Calu3 (cell line): ENCODE measurements at regions not wholly inside any gene's neighbourhood (a gene's known extent, or its start where the extent isn't known, plus 50 kb on each side); places are given as distances from the start of the nearest gene placed in this dataset.
"Not testable (repeated sequence)": the region's sequence is repeated elsewhere in the genome, so short reads cannot be mapped to it uniquely, and the experiment has no call there.

Source experiments
- BruUV-seq: library from RNA; stranded (reverse); fragments of 400-500 nt; replicated peaks from 2 replicates; lab custom pipeline; 2021; lab: Mats Ljungman, UMichigan
- CTCF ChIA-PET: fragments of 300-600 bp; sonication (Branson Sonifier 250); formaldehyde crosslinking; loops from one replicate; lab custom pipeline; 2022; ENCODE audit warnings: antibody characterized with exemption; lab: Charles Lee
- DNase-seq: peaks from one replicate; pipeline ENCODE4 v3.0.0; 2022
- H3K27ac Mint-ChIP-seq: one replicate; pipeline ENCODE4 v1.8.0; 2022; ENCODE audit warnings: mixed read lengths; ENCODE audit not compliant: unreplicated experiment
- H3K27me3 Mint-ChIP-seq: one replicate; pipeline ENCODE4 v1.8.0; 2022; ENCODE audit warnings: mixed read lengths; ENCODE audit not compliant: unreplicated experiment
- H3K36me3 Mint-ChIP-seq: one replicate; pipeline ENCODE4 v1.8.0; 2022; ENCODE audit warnings: mild to moderate bottlenecking, moderate library complexity, mixed read lengths; ENCODE audit not compliant: insufficient read depth, unreplicated experiment
- H3K4me1 Mint-ChIP-seq: one replicate; pipeline ENCODE4 v1.8.0; 2022; ENCODE audit warnings: mild to moderate bottlenecking, low read depth, mixed read lengths; ENCODE audit not compliant: unreplicated experiment
- H3K4me3 Mint-ChIP-seq: one replicate; pipeline ENCODE4 v1.8.0; 2022; ENCODE audit warnings: mild to moderate bottlenecking, low read depth, moderate library complexity, mixed read lengths; ENCODE audit not compliant: unreplicated experiment
- H3K9me3 Mint-ChIP-seq: one replicate; pipeline ENCODE4 v1.8.0; 2022; ENCODE audit warnings: low read depth, mixed read lengths; ENCODE audit not compliant: unreplicated experiment
- CTCF ChIP-seq: fragments of 200-600 bp; IDR thresholded peaks from one replicate; pipeline ENCODE4 v1.8.0; 2022; ENCODE audit warnings: antibody characterized with exemption; ENCODE audit not compliant: unreplicated experiment
- intact Hi-C: fragments of 100-400 bp; cut with micrococcal nuclease; formaldehyde crosslinking; loops from one replicate; pipeline ENCODE4 v1.10.0; 2022; ENCODE audit not compliant: unreplicated experiment

GRCh38 chr4:179353786-179354185, 1911.5 kb upstream of the AGA start:
- no TSS peak for BruUV-seq
- H3K9me3 Mint-ChIP-seq: no peaks in the 10 kb centered on the region

DNA sequence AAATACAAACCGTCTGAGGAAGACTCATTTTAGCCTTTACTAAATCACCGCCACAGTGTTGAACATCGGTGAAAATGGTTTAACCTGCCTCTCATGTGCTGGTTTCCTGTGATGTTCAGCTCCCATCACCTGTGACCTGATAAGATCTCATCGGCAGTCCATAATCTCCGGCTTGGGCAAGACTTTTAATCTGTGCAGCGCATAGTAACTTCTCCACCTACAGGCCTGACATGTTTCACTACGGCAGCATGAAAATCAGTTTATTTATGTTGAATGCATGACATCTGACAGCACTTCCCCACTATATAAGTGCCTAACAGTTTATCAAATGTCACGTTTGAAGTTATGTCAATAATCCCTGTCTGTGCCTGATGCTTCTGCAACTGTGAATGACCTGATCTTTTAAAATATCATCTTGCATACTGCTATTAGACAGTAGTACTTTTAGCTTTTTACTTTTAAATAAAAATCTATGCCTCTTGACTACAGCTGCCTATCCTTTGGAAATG, 1919.8 kb upstream of the AGA start:
- Mint-ChIP-seq H3K27ac (no peak overlapping the region), H3K9me3 (peaks cover 3% of the 10 kb centered on the region), H3K4me3 (no peak overlapping the region), H3K4me1 (no peaks in the 10 kb centered on the region), H3K36me3 (no peaks in the 10 kb centered on the region), H3K27me3 (no peaks in the 10 kb centered on the region)
- no TSS peak for BruUV-seq
- CTCF ChIA-PET: no interaction called here
- no peak for DNase-seq
- TF ChIP-seq CTCF: no peak
- intact Hi-C loops: no loop called here

More at GRCh38 chr4:179353786-179354185, 1911.5 kb upstream of the AGA start:
- Mint-ChIP-seq H3K27ac (no peak overlapping the region), H3K36me3 (no peaks in the 10 kb centered on the region), H3K4me3 (no peak overlapping the region), H3K4me1 (no peaks in the 10 kb centered on the region), H3K27me3 (no peaks in the 10 kb centered on the region)
- CTCF ChIA-PET: no interaction called here
- no peak for DNase-seq
- TF ChIP-seq CTCF: no peak
- intact Hi-C loops: no loop called here

DNA sequence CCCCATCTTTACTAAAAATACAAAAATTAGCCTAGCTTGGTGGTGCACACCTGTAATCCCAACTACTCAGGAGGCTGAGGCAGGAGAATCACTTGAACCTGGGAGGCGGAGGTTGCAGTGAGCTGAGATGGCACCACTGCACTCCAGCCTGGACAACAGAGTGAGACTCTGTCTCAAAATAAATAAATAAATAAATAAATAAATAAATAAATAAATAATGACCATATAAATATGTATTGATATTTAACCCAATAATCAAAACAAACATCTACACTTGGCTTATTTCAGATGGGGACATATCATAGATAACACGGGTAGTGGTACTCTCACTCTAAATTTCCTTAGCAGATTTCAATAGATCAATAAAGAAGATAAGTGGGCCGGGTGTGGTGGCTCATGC, 1923.7 kb upstream of the AGA start:
- H3K27ac Mint-ChIP-seq, H3K4me3 Mint-ChIP-seq, intact Hi-C loops, BruUV-seq, CTCF ChIA-PET, H3K36me3 Mint-ChIP-seq, H3K9me3 Mint-ChIP-seq, DNase-seq, H3K4me1 Mint-ChIP-seq, H3K27me3 Mint-ChIP-seq: not testable (repeated sequence)

DNA sequence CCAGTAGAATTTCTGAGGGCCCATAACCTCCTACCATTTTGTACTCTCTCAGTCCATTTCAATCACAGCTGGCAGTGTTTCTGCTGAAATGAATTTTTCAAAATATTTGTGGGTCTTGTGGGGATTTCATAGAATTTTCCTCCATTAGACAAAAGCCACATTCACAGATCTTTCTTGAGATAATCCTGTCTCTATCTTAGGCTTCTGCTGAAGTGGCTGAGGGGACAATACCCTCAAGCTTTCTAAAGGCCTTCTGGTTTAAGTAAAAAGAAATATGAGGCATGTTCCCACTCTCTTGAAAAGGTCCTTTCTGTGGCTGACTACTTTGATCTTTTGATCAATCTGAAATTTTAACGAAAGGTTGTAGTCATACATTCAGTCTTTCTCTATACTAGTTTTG, 1930.0 kb upstream of the AGA start:
- intact Hi-C loops: no loop called here
- Mint-ChIP-seq H3K4me1 (no peaks in the 10 kb centered on the region), H3K9me3 (no peaks in the 10 kb centered on the region), H3K36me3 (no peaks in the 10 kb centered on the region), H3K4me3 (no peak overlapping the region), H3K27me3 (no peaks in the 10 kb centered on the region), H3K27ac (no peak overlapping the region)
- no TSS peak for BruUV-seq
- no peak for DNase-seq
- no peak for TF ChIP-seq CTCF
- CTCF ChIA-PET: no interaction called here

DNA sequence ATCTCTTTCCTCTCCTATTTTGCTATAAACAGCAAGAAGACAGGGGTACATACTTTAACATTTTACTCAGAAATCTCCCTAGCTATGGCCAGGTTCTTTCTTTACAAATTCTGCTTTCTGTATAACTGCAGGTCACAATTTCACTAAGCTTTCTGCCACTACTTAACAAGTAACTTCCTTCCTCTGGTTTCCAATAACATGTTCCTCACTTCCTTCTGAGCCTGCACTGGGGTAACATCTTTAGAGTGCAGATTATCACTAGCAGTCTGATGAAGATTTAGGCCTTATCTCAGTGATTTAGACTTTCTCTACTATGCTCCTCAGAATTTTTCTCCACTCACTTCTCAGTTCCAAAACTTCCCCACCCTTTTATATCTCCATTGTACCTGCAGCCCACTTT, 1930.5 kb upstream of the AGA start:
- H3K4me3 Mint-ChIP-seq: no peak overlapping the region
- no peaks in the 10 kb centered on the region for H3K36me3 Mint-ChIP-seq
- H3K27ac Mint-ChIP-seq: no peak overlapping the region
- DNase-seq: no peak
- CTCF ChIA-PET: no interaction called here
- H3K9me3 Mint-ChIP-seq: no peaks in the 10 kb centered on the region
- intact Hi-C loops: no loop called here
- no peak for TF ChIP-seq CTCF
- H3K27me3 Mint-ChIP-seq: no peaks in the 10 kb centered on the region
- no TSS peak for BruUV-seq
- H3K4me1 Mint-ChIP-seq: no peaks in the 10 kb centered on the region

GRCh38 chr4:179378847-179379246, 1936.6 kb upstream of the AGA start:
- H3K27ac Mint-ChIP-seq, H3K36me3 Mint-ChIP-seq, H3K4me3 Mint-ChIP-seq, intact Hi-C loops, H3K4me1 Mint-ChIP-seq, H3K9me3 Mint-ChIP-seq, H3K27me3 Mint-ChIP-seq, BruUV-seq, DNase-seq, CTCF ChIA-PET: not testable (repeated sequence)
